Endometrial microvascular endothelial cells (primary cell): ENCODE measurements at regions not wholly inside any gene's neighbourhood (a gene's known extent, or its start where the extent isn't known, plus 50 kb on each side); places are given as distances from the start of the nearest gene placed in this dataset.

Source experiments
- in situ Hi-C: cut with HindIII; loops from 2 replicates; pipeline ENCODE4 v1.10.0; 2017; ENCODE audit warnings: low sequenced_read_pairs, low pct_unique_long_range_greater_than_20kb; ENCODE audit errors: inconsistent ontology term

DNA sequence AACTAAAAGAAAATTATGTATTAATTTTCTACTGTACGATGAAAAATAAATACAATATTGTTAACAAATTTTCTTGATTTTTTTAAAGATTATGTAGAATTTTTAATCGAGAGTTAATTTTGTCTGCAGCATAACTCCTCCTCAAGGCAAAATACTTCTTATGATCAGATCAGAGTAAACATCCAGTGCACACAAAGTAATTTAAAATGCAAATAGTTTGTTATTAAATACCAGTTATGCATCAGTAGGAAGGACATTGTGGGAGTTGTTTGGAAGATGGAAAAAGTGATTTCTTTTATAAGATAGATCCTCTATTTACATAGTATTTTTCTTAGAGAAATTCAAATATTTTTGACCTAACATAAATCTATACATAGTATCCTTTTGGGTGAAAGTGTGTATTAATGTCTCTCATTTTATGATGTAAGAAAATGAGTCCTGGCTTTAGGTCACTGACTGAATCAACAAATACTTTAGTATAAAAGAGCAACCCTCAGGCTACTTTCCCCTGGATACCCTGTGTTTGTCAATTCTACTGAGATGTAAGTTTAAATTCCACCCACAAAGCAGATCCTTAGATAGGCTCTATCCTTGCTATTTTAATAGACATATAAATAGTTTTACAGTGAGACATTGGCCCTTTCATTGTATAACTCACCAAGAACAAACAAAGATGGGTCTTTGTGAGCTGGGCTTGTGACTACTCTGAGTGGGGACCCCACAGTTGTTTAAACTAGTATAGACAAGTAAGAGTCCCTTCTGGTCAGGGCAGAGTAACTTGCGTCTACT lies 1133.7 kb downstream of the GATA3 start:
- in situ Hi-C loops = no loop called here

GRCh38 chr10:9189448-9189847 lies 1135.0 kb downstream of the GATA3 start:
- in situ Hi-C loops = no loop called here

DNA sequence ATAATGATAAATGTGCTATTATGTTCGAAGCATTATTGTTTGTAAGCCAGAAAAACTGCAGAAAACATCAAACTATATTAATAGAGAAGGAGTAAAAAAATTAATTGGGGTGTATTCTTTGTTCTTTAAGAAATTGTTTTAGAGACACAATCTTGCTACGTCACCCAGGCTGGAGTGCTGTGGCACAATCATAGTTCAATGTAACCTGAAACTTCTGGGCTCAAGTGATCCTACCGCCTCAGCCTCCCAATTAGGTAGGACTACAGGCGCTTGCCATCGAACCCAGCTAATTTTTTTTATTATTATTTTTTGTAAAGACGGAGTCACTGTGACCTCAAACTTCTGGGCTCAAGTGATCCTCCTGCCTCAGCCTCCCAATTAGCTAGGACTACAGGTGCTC lies 1138.6 kb downstream of the GATA3 start:
- in situ Hi-C loops = no loop called here

DNA sequence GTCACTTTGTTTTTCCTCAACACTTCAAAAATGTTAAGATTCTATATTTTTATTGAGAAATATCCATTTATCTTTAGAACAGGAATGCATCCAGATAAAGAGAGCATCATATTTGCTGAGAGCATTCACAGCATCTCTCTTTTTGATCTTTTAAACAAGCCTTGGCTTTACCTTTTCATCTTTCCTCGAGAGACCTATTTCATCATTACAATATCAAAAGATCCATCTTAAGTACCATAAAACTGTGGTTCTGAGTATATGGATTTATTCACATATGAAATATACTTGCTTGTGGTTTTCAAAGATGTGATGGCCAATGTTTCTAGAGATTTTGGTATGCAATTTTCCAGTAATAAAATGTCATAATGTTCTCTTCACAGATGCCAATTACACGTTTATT lies 1140.9 kb downstream of the GATA3 start:
- in situ Hi-C loops = no loop called here

DNA sequence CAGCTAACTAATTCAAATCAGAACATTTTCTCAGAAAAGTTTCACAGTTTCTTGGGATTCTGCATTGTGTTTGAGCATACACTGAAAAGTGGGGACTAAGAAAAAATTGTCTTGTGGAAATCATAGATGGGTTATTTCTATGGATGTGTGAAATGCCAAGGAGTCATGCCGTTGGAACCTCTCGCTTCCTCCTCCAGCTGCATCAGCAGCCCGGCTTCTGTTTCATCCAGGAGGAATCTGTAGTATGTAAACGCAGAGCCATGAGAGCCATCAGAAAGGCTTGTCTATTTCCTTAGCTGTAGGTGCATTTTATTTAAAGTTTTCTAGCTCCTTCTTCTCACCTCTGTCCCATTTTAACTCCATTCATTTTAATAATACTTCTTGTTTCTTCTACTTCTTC lies 1144.1 kb downstream of the GATA3 start:
- in situ Hi-C loops = no loop called here

- in situ Hi-C loops = no loop called here
These were observed 1151.1 kb downstream of the GATA3 start for GRCh38 chr10:9205558-9205957.

- in situ Hi-C loops = no loop called here
These were observed 1154.8 kb downstream of the GATA3 start for GRCh38 chr10:9209105-9209798.

DNA sequence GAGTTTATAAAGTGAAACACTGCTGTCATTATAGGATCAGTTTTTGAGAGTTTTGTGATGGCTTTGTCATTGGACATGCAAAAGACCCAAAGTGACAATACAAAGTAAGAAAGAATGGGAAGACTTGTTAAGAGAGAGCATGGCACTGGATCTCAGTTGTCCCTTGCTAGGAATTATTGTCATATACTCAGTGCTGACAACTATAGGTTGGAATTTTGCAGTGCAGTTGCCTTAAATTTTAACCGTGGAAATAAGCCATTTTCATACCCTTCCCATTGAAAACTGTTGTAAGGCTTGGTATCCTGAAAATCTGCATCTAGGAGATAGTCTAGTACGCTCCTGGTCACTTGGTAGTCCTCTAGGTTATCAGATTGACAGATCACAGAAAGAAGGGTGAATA lies 1156.7 kb downstream of the GATA3 start:
- in situ Hi-C loops = no loop called here

DNA sequence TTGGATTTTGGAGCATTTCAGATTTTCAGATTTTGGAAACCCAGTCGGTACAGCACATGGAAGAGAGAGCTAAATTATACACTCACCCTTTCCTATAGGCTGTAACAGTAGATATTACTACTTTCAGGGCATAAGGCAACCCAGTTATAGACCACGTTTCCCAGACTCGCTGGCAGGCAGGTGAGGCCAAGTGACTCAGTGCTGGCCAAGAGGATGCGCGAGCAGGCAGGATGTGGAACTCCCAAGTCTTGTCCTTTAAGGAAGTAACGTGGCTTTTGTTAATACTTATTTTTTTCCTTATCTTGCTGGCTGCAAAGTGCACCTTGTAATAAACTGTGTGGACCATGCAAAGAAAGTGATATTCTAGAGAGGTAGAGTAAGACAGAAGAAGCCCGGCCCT lies 1160.1 kb downstream of the GATA3 start:
- in situ Hi-C loops = no loop called here

DNA sequence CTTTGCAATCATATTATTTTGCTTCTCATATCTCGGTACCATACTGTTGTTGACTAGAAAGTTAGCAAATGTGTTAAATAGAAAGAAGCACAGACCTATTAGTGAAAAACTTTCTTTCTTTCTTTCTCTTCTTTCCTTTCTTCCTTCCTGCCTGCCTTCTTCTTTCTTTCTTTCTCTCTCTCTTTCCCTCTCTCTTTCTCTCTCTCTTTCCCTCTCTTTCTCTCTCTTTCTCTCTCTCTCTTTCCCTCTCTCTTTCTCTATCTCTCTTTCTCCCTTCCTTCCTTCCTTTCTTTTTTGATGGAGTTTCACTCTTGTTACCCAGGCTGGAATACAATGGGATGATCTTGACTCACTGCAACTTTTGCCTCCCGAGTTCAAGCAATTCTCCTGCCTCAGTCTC lies 1160.6 kb downstream of the GATA3 start:
- in situ Hi-C loops = no loop called here

GRCh38 chr10:9219860-9220259 lies 1165.4 kb downstream of the GATA3 start:
- in situ Hi-C loops = no loop called here

GRCh38 chr10:9222917-9223316 lies 1168.4 kb downstream of the GATA3 start:
- in situ Hi-C loops = no loop called here

- in situ Hi-C loops = no loop called here
These were observed 1173.3 kb downstream of the GATA3 start for GRCh38 chr10:9227679-9228365.

DNA sequence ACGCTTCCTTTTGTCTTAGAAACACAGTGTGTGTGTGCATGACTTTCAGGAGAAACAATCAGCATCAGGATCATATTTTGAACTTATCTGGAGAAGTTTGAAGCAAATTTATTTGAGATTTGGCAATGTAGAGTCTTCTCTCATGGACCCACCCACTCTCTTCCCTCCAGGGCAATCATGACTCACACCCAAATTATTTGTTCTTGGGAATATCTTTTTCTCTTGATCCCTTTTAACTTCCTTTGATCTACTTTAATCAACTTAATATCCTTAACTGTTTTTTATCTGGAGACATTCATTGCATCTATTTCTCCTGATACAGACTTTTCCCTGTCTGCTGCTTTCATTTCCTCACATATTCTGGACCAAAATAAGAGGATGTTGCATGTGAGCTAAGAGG lies 1174.3 kb downstream of the GATA3 start:
- in situ Hi-C loops = no loop called here

DNA sequence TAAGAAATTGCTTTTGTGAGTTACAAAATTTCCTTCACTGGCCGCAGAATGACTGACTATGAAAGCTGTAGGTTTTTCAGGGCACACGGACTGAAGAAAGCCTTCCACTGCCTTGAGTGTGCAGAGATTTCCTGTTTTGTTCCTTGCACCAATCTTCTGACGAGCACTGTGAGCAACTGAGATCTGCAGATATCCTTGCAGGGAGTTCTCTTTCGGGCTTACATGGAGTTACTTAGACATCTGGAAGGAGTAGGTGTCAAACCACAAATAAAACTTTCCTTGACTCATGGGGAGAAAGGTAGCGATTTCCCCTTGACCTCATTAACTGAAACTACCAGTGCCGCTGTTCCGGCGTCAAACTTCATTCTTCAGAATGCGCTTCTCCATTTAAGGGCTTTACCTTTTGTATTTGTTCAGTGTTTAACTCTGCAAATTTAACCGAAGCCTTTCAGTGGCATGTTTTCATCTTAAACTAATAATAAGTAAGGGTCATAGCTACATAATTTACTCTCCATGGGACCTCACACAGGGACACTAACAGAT lies 1175.3 kb downstream of the GATA3 start:
- in situ Hi-C loops = no loop called here

DNA sequence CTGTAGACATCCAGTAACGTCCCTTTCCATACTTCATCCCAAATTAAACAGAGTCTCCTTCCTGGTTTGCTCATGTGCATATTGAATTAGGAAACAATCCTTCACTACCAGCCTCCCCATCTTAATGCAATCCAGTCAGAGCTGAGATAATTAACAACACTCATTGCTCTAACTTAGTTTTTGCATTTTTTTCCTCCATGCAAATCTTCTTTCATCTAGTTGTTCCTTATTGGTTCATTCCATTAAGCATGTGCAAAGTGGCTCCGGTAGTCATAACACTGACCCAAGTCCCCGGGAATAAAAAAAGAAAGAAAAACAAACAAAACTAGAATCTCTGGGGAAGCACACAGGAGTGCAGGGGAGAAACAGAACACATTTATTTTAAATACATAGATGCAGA lies 1176.1 kb downstream of the GATA3 start:
- in situ Hi-C loops = no loop called here

DNA sequence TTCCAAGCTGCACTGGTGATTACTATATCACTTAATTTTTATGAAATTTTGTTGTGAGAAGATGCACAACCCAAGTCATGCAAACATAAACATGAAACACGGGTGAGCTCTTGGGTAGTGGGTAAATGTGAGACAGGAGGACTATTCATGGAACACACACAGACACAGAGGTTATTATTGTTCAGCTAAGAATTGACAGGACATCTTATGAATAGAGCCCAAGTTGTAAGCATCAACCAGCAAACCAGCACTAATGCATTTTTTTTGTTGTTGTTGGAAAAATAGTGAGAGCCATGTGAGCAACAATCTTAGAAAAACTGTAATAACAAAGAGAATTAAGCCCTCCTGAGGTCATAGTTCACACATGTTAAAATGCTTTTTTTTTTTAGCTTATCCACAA lies 1179.7 kb downstream of the GATA3 start:
- in situ Hi-C loops = no loop called here

- in situ Hi-C loops = no loop called here
These were observed 1183.6 kb downstream of the GATA3 start for GRCh38 chr10:9238041-9238440.

GRCh38 chr10:9239298-9239697 lies 1184.8 kb downstream of the GATA3 start:
- in situ Hi-C loops = no loop called here

GRCh38 chr10:9243941-9244411 lies 1189.5 kb downstream of the GATA3 start:
- in situ Hi-C loops = no loop called here
